DOHH2 (cell line): ENCODE measurements at regions not wholly inside any gene's neighbourhood (a gene's known extent, or its start where the extent isn't known, plus 50 kb on each side); places are given as distances from the start of the nearest gene placed in this dataset.

Source experiments
- H3F3A ChIP-seq: fragments of 200-600 bp; sonication (generic), shearing (Covaris generic); 2 replicates; pipeline ENCODE4 v1.6.0; 2016; ENCODE audit warnings: antibody characterized with exemption, mild to moderate bottlenecking; ENCODE audit not compliant: control insufficient read depth, insufficient read depth
- H3K27ac ChIP-seq: fragments of 200-600 bp; sonication (generic); 2 replicates; pipeline ENCODE4 v1.5.1; 2014; ENCODE audit warnings: low read depth, mild to moderate bottlenecking, low read length, moderate library complexity
- H3K27me3 ChIP-seq: fragments of 200-600 bp; sonication (generic); 2 replicates; pipeline ENCODE4 v1.6.1; 2014; ENCODE audit warnings: mild to moderate bottlenecking, low read length, mixed read lengths; ENCODE audit not compliant: control insufficient read depth
- H3K36me3 ChIP-seq: fragments of 200-600 bp; sonication (generic); 2 replicates; pipeline ENCODE4 v1.6.1; 2014; ENCODE audit warnings: mild to moderate bottlenecking, low read length, moderate library complexity, mixed read lengths; ENCODE audit not compliant: control insufficient read depth
- H3K4me1 ChIP-seq: fragments of 200-600 bp; sonication (generic); 2 replicates; pipeline ENCODE4 v1.6.1; 2014; ENCODE audit warnings: mild to moderate bottlenecking, low read length, mixed read lengths; ENCODE audit not compliant: control insufficient read depth
- H3K4me2 ChIP-seq: fragments of 200-600 bp; sonication (generic); 2 replicates; pipeline ENCODE4 v1.6.0; 2014; ENCODE audit warnings: mild to moderate bottlenecking, low read length, moderate library complexity
- H3K4me3 ChIP-seq: fragments of 200-600 bp; sonication (generic); 2 replicates; pipeline ENCODE4 v1.5.1; 2014; ENCODE audit warnings: mild to moderate bottlenecking, low read length, mixed read lengths
- H3K79me2 ChIP-seq: fragments of 200-600 bp; sonication (generic); 2 replicates; pipeline ENCODE4 v1.6.1; 2014; ENCODE audit warnings: mild to moderate bottlenecking, low read length, mixed read lengths; ENCODE audit not compliant: control insufficient read depth
- H3K9me2 ChIP-seq: fragments of 200-600 bp; sonication (generic); replicated peaks from 2 replicates; pipeline ENCODE4 v1.6.1; 2014; ENCODE audit warnings: mild to moderate bottlenecking, low read length, mixed read lengths; ENCODE audit not compliant: control insufficient read depth
- H3K9me3 ChIP-seq: fragments of 200-600 bp; sonication (generic); 2 replicates; pipeline ENCODE4 v1.6.1; 2014; ENCODE audit warnings: antibody characterized with exemption, low read length, mixed read lengths; ENCODE audit not compliant: control insufficient read depth, insufficient read depth
- H4K20me1 ChIP-seq: fragments of 200-600 bp; sonication (generic); 2 replicates; pipeline ENCODE4 v1.6.0; 2014; ENCODE audit warnings: low read depth, mild to moderate bottlenecking, antibody characterized with exemption, low read length, moderate library complexity; ENCODE audit not compliant: control insufficient read depth, insufficient read depth
- CTCF ChIP-seq: fragments of 200-600 bp; sonication (generic); IDR thresholded peaks from one replicate; pipeline ENCODE4 v1.5.1; 2014; ENCODE audit warnings: antibody characterized with exemption, mild to moderate bottlenecking, low read depth, low read length; ENCODE audit not compliant: poor library complexity, severe bottlenecking
- EZH2phosphoT487 ChIP-seq: fragments of 200-600 bp; sonication (generic); IDR thresholded peaks from 2 replicates; pipeline ENCODE4 v1.6.1; 2017; ENCODE audit warnings: borderline replicate concordance, mild to moderate bottlenecking, antibody characterized with exemption, low read length, moderate library complexity, mixed read lengths

- no peaks in the 10 kb centered on the region for H3F3A ChIP-seq
- TF ChIP-seq CTCF (no peak), EZH2phosphoT487 (no peak)
- no peaks in the 10 kb centered on the region for H3K27me3 ChIP-seq
- H4K20me1 ChIP-seq, result no peaks in the 10 kb centered on the region
- no peak overlapping the region for H3K27ac ChIP-seq
- H3K4me1 ChIP-seq, result no peaks in the 10 kb centered on the region
- H3K4me3 ChIP-seq, result no peak overlapping the region
- no peaks in the 10 kb centered on the region for H3K36me3 ChIP-seq
- H3K9me3 ChIP-seq, result no peaks in the 10 kb centered on the region
- no peak overlapping the region for H3K4me2 ChIP-seq
- H3K79me2 ChIP-seq, result no peaks in the 10 kb centered on the region
- no peaks in the 10 kb centered on the region for H3K9me2 ChIP-seq
Measured at GRCh38 chr3:168497183-168497582, 401.5 kb upstream of the GOLIM4 start.

GRCh38 chr3:168495932-168496331, 400.2 kb upstream of the GOLIM4 start:
- Histone ChIP-seq H4K20me1 (no peaks in the 10 kb centered on the region), H3K79me2 (no peaks in the 10 kb centered on the region), H3K9me3 (no peaks in the 10 kb centered on the region), H3K27ac (no peak overlapping the region), H3K36me3 (no peaks in the 10 kb centered on the region), H3F3A (no peaks in the 10 kb centered on the region), H3K9me2 (no peaks in the 10 kb centered on the region), H3K4me1 (no peaks in the 10 kb centered on the region), H3K27me3 (no peaks in the 10 kb centered on the region), H3K4me2 (no peak overlapping the region), H3K4me3 (no peak overlapping the region)
- TF ChIP-seq CTCF (no peak), EZH2phosphoT487 (no peak)

GRCh38 chr3:168495270-168495669, 399.5 kb upstream of the GOLIM4 start:
- TF ChIP-seq CTCF (no peak), EZH2phosphoT487 (no peak)
- Histone ChIP-seq H3K9me3 (no peaks in the 10 kb centered on the region), H3K9me2 (no peaks in the 10 kb centered on the region), H4K20me1 (no peaks in the 10 kb centered on the region), H3K4me1 (no peaks in the 10 kb centered on the region), H3K79me2 (no peaks in the 10 kb centered on the region), H3F3A (no peaks in the 10 kb centered on the region), H3K27ac (no peak overlapping the region), H3K36me3 (no peaks in the 10 kb centered on the region), H3K4me3 (no peak overlapping the region), H3K27me3 (no peaks in the 10 kb centered on the region), H3K4me2 (no peak overlapping the region)
